GM10266 (cell line): ENCODE measurements at regions not wholly inside any gene's neighbourhood (a gene's known extent, or its start where the extent isn't known, plus 50 kb on each side); places are given as distances from the start of the nearest gene placed in this dataset.

ENCODE experiments used
- DNase-seq: peaks from one replicate; pipeline ENCODE4 v3.0.0; 2012; ENCODE audit errors: extremely low spot score
- CTCF ChIP-seq: IDR thresholded peaks from 2 replicates; pipeline ENCODE4 v1.5.1; 2012; ENCODE audit warnings: mild to moderate bottlenecking, low read depth; ENCODE audit not compliant: control insufficient read depth, insufficient read depth; ENCODE audit errors: missing control alignments

GRCh38 chr5:158117467-158118160, 258.7 kb upstream of the CLINT1 start:
- no peak for TF ChIP-seq CTCF
- DNase-seq = no peak

- TF ChIP-seq CTCF = no peak
- DNase-seq = no peak
These were observed 258.0 kb upstream of the CLINT1 start for GRCh38 chr5:158116965-158117364.

DNA sequence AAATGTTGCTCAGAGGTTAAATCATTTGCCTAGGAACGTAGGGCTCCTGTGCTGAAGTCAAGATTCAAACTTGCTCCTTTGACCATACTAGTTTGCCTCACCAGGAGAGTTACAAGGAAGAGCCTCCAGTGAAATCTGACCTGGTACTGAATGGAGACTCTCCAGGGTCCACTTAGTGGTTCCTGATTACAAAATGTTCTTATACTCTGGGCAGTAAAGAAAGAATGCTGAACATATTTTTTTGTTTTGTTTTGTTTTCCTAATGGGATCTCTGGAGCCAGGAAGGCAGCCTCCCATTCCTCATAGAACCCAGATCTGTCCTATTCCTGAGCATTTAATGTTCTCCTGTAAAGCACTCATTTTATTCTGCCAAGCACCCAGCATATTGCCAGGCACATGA, 256.5 kb upstream of the CLINT1 start:
- no peak for DNase-seq
- no peak for TF ChIP-seq CTCF

- TF ChIP-seq CTCF = no peak
- no peak for DNase-seq
These were observed 249.2 kb upstream of the CLINT1 start for GRCh38 chr5:158108177-158108576.

DNA sequence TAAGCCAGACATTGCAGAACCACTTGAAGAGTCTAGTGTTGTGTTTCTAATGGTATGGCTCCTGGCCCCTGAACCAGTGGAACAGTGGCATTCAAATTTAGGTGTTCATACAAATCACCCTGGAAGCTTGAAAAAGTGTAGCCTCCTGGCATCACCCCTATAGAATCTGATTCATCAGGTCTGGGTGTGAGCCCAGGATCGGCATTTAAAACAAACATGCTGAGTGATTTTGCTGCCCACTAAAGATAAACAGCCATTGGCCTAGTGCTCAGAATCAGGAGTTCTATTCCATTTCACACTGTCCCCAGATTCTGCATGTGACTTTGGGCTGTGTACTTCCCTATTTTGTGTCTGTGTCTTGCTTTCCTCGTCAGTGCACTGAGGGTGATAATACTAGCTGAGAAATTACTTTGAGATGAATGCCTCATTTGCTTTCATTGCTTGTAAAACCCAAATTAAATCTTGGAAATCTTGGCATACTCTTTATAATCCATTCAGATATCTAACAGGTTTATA, 241.5 kb upstream of the CLINT1 start:
- no peak for DNase-seq

GRCh38 chr5:158099571-158100105, 240.7 kb upstream of the CLINT1 start:
- no peak for DNase-seq
- no peak for TF ChIP-seq CTCF

More for the DNA sequence above, 241.5 kb upstream of the CLINT1 start:
- no peak for TF ChIP-seq CTCF

DNA sequence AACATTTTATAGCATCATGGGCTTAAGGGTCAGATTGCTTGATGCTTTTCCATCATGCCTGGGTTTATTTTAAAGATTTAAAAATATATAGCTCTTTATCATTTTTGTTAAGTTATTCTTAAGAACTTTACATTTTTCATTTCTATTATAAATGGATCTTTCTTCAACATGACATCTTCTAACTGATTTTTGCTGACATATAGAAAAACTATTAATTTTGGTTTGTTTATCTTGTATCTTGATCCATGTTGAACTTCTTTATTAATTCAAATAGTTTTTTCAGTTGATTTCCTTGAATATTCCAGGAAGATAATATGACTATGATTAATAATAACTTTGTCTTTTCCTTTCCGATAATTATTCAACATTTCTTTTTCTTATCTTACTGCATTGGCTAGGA, 237.9 kb upstream of the CLINT1 start:
- no peak for DNase-seq
- TF ChIP-seq CTCF = no peak
